IMR-90 (cell line): ENCODE measurements at regions not wholly inside any gene's neighbourhood (a gene's known extent, or its start where the extent isn't known, plus 50 kb on each side); places are given as distances from the start of the nearest gene placed in this dataset.

ENCODE experiments used
- ATAC-seq: fragments of 200-7000 bp; cut with Tn5 transposase; 2 replicates; pipeline ENCODE4 v1.9.1; 2020; ENCODE audit warnings: low read depth, mild to moderate bottlenecking, moderate library complexity
- BruUV-seq: library from RNA; stranded (reverse); fragments of 400-500 nt; replicated peaks from 2 replicates; lab custom pipeline; 2021; lab: Mats Ljungman, UMichigan
- CTCF ChIA-PET: fragments of 300-600 bp; formaldehyde crosslinking; extraction: SDS; loops from one replicate; lab custom pipeline; 2021; ENCODE audit warnings: antibody characterized with exemption; lab: Yijun Ruan, JAX
- POLR2A ChIA-PET: fragments of 300-600 bp; sonication (Branson Sonifier 250); formaldehyde crosslinking; loops from one replicate; lab custom pipeline; 2022; ENCODE audit warnings: antibody characterized with exemption; ENCODE audit not compliant: unreplicated experiment; lab: Charles Lee
- DNase-seq: peaks from one replicate; pipeline ENCODE4 v3.0.0; 2013
- H2AFZ ChIP-seq: replicated peaks from 2 replicates; pipeline ENCODE3; 2013; ENCODE audit warnings: low read length, mild to moderate bottlenecking; ENCODE audit not compliant: poor library complexity
- H2AK5ac ChIP-seq: 2 replicates; pipeline ENCODE4 v1.6.1; 2013; ENCODE audit warnings: low read depth, low read length, inconsistent platforms
- H2AK9ac ChIP-seq: replicated peaks from 2 replicates; pipeline ENCODE3; 2013; ENCODE audit warnings: mild to moderate bottlenecking, low read depth, low read length, moderate library complexity; ENCODE audit not compliant: poor library complexity
- H2BK120ac ChIP-seq: 2 replicates; pipeline ENCODE4 v1.6.1; 2013; ENCODE audit warnings: low read depth, low read length, inconsistent platforms
- H2BK15ac ChIP-seq: 3 replicates; pipeline ENCODE4 v1.6.1; 2013; ENCODE audit warnings: low read depth, low read length, inconsistent platforms
- H2BK20ac ChIP-seq: 2 replicates; pipeline ENCODE4 v1.6.1; 2013; ENCODE audit warnings: low read depth, mild to moderate bottlenecking, inconsistent platforms, low read length, moderate library complexity
- H2BK5ac ChIP-seq: 2 replicates; pipeline ENCODE4 v1.6.1; 2013; ENCODE audit warnings: mild to moderate bottlenecking, low read depth, low read length, inconsistent platforms; ENCODE audit not compliant: poor library complexity, severe bottlenecking
- H3K14ac ChIP-seq: replicated peaks from 2 replicates; pipeline ENCODE4 v1.6.1; 2013; ENCODE audit warnings: low read depth, low read length, inconsistent platforms
- H3K18ac ChIP-seq: 2 replicates; pipeline ENCODE4 v1.6.1; 2013; ENCODE audit warnings: low read depth, low read length, control low read depth
- H3K23ac ChIP-seq: 2 replicates; pipeline ENCODE4 v1.6.1; 2013; ENCODE audit warnings: low read depth, low read length, inconsistent platforms
- H3K27ac ChIP-seq: 2 replicates; pipeline ENCODE4 v1.5.1; 2013; ENCODE audit warnings: mild to moderate bottlenecking, control low read depth, low read length; ENCODE audit not compliant: insufficient read depth
- H3K27me3 ChIP-seq: 2 replicates; pipeline ENCODE4 v1.6.1; 2013; ENCODE audit warnings: low read length; ENCODE audit not compliant: control insufficient read depth, insufficient read depth
- H3K36me3 ChIP-seq: 2 replicates; pipeline ENCODE4 v1.6.1; 2013; ENCODE audit warnings: low read length, mixed read lengths; ENCODE audit not compliant: control insufficient read depth, insufficient read depth
- H3K4ac ChIP-seq: 2 replicates; pipeline ENCODE4 v1.6.1; 2013; ENCODE audit warnings: low read depth, low read length, inconsistent platforms
- H3K4me1 ChIP-seq: 2 replicates; pipeline ENCODE4 v1.6.1; 2013; ENCODE audit warnings: low read length, mixed read lengths; ENCODE audit not compliant: control insufficient read depth, insufficient read depth
- H3K4me2 ChIP-seq: 2 replicates; pipeline ENCODE4 v1.6.1; 2013; ENCODE audit warnings: low read depth, mild to moderate bottlenecking, control low read depth, low read length, moderate library complexity
- H3K4me3 ChIP-seq: 2 replicates; pipeline ENCODE4 v1.5.1; 2013; ENCODE audit warnings: low read depth, mild to moderate bottlenecking, control low read depth, low read length, moderate library complexity; ENCODE audit not compliant: insufficient read depth
- H3K56ac ChIP-seq: 2 replicates; pipeline ENCODE4 v1.6.1; 2013; ENCODE audit warnings: low read length, inconsistent platforms; ENCODE audit not compliant: insufficient read depth; ENCODE audit errors: extremely low read depth
- H3K79me1 ChIP-seq, 2 experiments: 2 replicates each; pipeline ENCODE4 v1.6.1; 2013; ENCODE audit warnings: low read length in 2 of 2, inconsistent platforms in 1 of 2, low read depth in 1 of 2
- H3K9ac ChIP-seq: 2 replicates; pipeline ENCODE4 v1.6.1; 2013; ENCODE audit warnings: low read depth, low read length, control low read depth
- H3K9me1 ChIP-seq: 2 replicates; pipeline ENCODE4 v1.6.1; 2013; ENCODE audit warnings: low read length, inconsistent platforms; ENCODE audit not compliant: insufficient read depth
- H3K9me3 ChIP-seq: 2 replicates; pipeline ENCODE4 v1.6.1; 2013; ENCODE audit warnings: low read length; ENCODE audit not compliant: control insufficient read depth, insufficient read depth
- H4K20me1 ChIP-seq: 2 replicates; pipeline ENCODE4 v1.6.1; 2013; ENCODE audit warnings: low read length, inconsistent platforms; ENCODE audit not compliant: insufficient read depth
- H4K5ac ChIP-seq: 2 replicates; pipeline ENCODE4 v1.6.1; 2013; ENCODE audit warnings: mild to moderate bottlenecking, low read depth, low read length, control low read depth
- H4K8ac ChIP-seq, 2 experiments: 2 replicates each; pipeline ENCODE4 v1.6.1; 2013; ENCODE audit warnings: low read depth in 2 of 2, low read length in 2 of 2, control low read depth in 1 of 2, inconsistent platforms in 1 of 2
- H4K91ac ChIP-seq: 2 replicates; pipeline ENCODE4 v1.6.1; 2013; ENCODE audit warnings: low read depth, low read length, inconsistent platforms; ENCODE audit not compliant: insufficient read depth
- BHLHE40 ChIP-seq: fragments of 150-350 bp; IDR thresholded peaks from 2 replicates; pipeline ENCODE4 v1.6.1; 2016; ENCODE audit warnings: mild to moderate bottlenecking, low read depth, low read length
- CEBPB ChIP-seq: IDR thresholded peaks from 2 replicates; pipeline ENCODE4 v1.6.1; 2012; ENCODE audit warnings: low read depth, low read length, improper control_type of control experiment
- CHD1 ChIP-seq: IDR thresholded peaks from 2 replicates; pipeline ENCODE4 v1.6.1; 2012; ENCODE audit warnings: low read depth, low read length, improper control_type of control experiment
- FOS ChIP-seq: fragments of 150-350 bp; IDR thresholded peaks from 2 replicates; pipeline ENCODE4 v1.6.1; 2016; ENCODE audit warnings: low read depth, low read length
- MXI1 ChIP-seq: IDR thresholded peaks from 2 replicates; pipeline ENCODE4 v1.6.1; 2012; ENCODE audit warnings: low read depth, mild to moderate bottlenecking, low read length, moderate library complexity, borderline replicate concordance
- NFE2L2 ChIP-seq: fragments of 150-350 bp; IDR thresholded peaks from 2 replicates; pipeline ENCODE4 v1.6.1; 2016; ENCODE audit warnings: low read depth, mild to moderate bottlenecking, low read length
- POLR2A ChIP-seq: IDR thresholded peaks from 2 replicates; pipeline ENCODE4 v1.6.1; 2012; ENCODE audit warnings: mild to moderate bottlenecking, low read depth, low read length
- RAD21 ChIP-seq: IDR thresholded peaks from 2 replicates; pipeline ENCODE4 v1.6.1; 2012; ENCODE audit warnings: low read length, improper control_type of control experiment
- RCOR1 ChIP-seq: IDR thresholded peaks from 2 replicates; pipeline ENCODE4 v1.6.1; 2012; ENCODE audit warnings: mild to moderate bottlenecking, low read length, improper control_type of control experiment; ENCODE audit not compliant: insufficient replicate concordance
- RFX5 ChIP-seq: IDR thresholded peaks from 2 replicates; pipeline ENCODE4 v1.8.0; 2012; ENCODE audit warnings: low read depth, mild to moderate bottlenecking, low read length, moderate library complexity
- WGBS, 2 experiments: methylation state at CpG; one replicate each; pipeline versions ENCODE4 v1.1.5 to v1.1.7; 2013; ENCODE audit warnings: missing lambda C conversion rate in 2 of 2; ENCODE audit not compliant: insufficient read length in 1 of 2; ENCODE audit errors: extremely low coverage in 2 of 2; 5-methylcytosine and 5-hydroxymethylcytosine counted together
- dilution Hi-C: fragments of 300-500 bp; cut with HindIII; formaldehyde crosslinking; loops from one replicate; pipeline ENCODE4 v1.14.3; 2018; ENCODE audit warnings: low sequenced_read_pairs; ENCODE audit not compliant: unreplicated experiment
- in situ Hi-C: fragments of 300-500 bp; cut with MboI; formaldehyde crosslinking; loops from 3 replicates; pipeline ENCODE4 v1.14.3; 2019; ENCODE audit warnings: low sequenced_read_pairs, inconsistent platforms, mixed read lengths
- intact Hi-C: fragments of 100-400 bp; cut with micrococcal nuclease; formaldehyde crosslinking; loops from 2 replicates; pipeline ENCODE4 v1.10.0; 2022
- TF ChIP-seq, protein P1 (sequence below): fragments of 150-350 bp; IDR thresholded peaks from 2 replicates; pipeline ENCODE4 v1.6.1; 2017; ENCODE audit warnings: mild to moderate bottlenecking, antibody characterized with exemption, low read length, low read depth
- TF ChIP-seq, protein P2 (sequence below): fragments of 150-350 bp; IDR thresholded peaks from 2 replicates; pipeline ENCODE4 v1.6.1; 2016; ENCODE audit warnings: low read depth, mild to moderate bottlenecking, low read length, moderate library complexity, borderline replicate concordance

- Histone ChIP-seq H2BK120ac (no peak overlapping the region), H4K20me1 (no peaks in the 10 kb centered on the region), H2BK5ac (no peak overlapping the region), H2AFZ (no peak overlapping the region), H2AK5ac (no peak overlapping the region), H2AK9ac (no peak overlapping the region), H3K4me2 (no peak overlapping the region), H3K4me1 (no peaks in the 10 kb centered on the region), H3K4me3 (no peak overlapping the region), H3K14ac (no peak overlapping the region), H3K9me3 (no peaks in the 10 kb centered on the region), H4K8ac (no peak overlapping the region), H3K36me3 (no peaks in the 10 kb centered on the region), H3K9ac (no peak overlapping the region), H4K5ac (no peak overlapping the region), H3K27ac (no peak overlapping the region), H3K79me1 (no peaks in the 10 kb centered on the region), H3K9me1 (no peaks in the 10 kb centered on the region), H3K18ac (no peak overlapping the region), H4K91ac (no peak overlapping the region), H3K23ac (no peak overlapping the region), H3K56ac (no peak overlapping the region), H3K27me3 (peaks cover 4% of the 10 kb centered on the region), H2BK15ac (no peak overlapping the region), H2BK20ac (no peak overlapping the region), H3K4ac (no peak overlapping the region)
- no TSS peak for BruUV-seq
- no peak for TF ChIP-seq POLR2A
- TF ChIP-seq, protein P1, sequence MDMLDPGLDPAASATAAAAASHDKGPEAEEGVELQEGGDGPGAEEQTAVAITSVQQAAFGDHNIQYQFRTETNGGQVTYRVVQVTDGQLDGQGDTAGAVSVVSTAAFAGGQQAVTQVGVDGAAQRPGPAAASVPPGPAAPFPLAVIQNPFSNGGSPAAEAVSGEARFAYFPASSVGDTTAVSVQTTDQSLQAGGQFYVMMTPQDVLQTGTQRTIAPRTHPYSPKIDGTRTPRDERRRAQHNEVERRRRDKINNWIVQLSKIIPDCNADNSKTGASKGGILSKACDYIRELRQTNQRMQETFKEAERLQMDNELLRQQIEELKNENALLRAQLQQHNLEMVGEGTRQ: no peak
- no peak for TF ChIP-seq RFX5
- no peak for TF ChIP-seq CEBPB
- no peak for TF ChIP-seq RCOR1
- TF ChIP-seq FOS: no peak
- TF ChIP-seq, protein P2, sequence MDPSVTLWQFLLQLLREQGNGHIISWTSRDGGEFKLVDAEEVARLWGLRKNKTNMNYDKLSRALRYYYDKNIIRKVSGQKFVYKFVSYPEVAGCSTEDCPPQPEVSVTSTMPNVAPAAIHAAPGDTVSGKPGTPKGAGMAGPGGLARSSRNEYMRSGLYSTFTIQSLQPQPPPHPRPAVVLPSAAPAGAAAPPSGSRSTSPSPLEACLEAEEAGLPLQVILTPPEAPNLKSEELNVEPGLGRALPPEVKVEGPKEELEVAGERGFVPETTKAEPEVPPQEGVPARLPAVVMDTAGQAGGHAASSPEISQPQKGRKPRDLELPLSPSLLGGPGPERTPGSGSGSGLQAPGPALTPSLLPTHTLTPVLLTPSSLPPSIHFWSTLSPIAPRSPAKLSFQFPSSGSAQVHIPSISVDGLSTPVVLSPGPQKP: no peak
- TF ChIP-seq BHLHE40: no peak
- TF ChIP-seq CHD1: no peak
- no peak for TF ChIP-seq NFE2L2
- no peak for TF ChIP-seq RAD21
- TF ChIP-seq MXI1: no peak
- no peak for DNase-seq
- in situ Hi-C loops: no loop called here
- POLR2A ChIA-PET: no interaction called here
- CTCF ChIA-PET: no interaction called here
- intact Hi-C loops: no loop called here
- WGBS, 2 experiments: no CpG with 5 or more reads among the region's 3 CpGs
- ATAC-seq: no peak
- dilution Hi-C loops: no loop called here
Observed at GRCh38 chr5:74116984-74117383, 491.0 kb downstream of the ARHGEF28 start.
